Activated T-helper 1 cell treated with Interleukin-2 at 50 U/mL for 16 hours (primary cell): ENCODE measurements at regions not wholly inside any gene's neighbourhood (a gene's known extent, or its start where the extent isn't known, plus 50 kb on each side); places are given as distances from the start of the nearest gene placed in this dataset.

Experiments used
- DNase-seq: peaks from one replicate; pipeline ENCODE4 v3.0.0-alpha.2; 2020; ENCODE audit warnings: low read depth

DNA sequence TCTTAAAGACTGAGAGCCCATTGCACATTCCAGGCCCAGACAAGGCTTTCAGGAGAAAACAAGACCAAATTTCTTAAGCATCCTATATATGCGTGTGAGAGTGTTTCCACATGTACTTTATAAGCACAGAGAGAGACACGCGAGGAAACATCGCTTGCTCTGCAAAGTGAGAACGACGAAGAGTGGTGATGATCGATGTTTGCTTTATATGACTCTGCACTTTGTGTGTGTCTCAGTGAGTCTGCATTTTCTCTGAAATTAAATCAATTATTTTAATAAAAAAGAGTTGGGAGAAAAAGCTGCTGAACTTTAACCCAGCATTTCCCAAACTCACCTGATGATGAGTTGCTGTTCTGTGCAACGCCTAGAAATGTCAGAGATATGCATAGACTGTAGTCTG lies 61.7 kb upstream of the ZMIZ1 start:
- no peak for DNase-seq

DNA sequence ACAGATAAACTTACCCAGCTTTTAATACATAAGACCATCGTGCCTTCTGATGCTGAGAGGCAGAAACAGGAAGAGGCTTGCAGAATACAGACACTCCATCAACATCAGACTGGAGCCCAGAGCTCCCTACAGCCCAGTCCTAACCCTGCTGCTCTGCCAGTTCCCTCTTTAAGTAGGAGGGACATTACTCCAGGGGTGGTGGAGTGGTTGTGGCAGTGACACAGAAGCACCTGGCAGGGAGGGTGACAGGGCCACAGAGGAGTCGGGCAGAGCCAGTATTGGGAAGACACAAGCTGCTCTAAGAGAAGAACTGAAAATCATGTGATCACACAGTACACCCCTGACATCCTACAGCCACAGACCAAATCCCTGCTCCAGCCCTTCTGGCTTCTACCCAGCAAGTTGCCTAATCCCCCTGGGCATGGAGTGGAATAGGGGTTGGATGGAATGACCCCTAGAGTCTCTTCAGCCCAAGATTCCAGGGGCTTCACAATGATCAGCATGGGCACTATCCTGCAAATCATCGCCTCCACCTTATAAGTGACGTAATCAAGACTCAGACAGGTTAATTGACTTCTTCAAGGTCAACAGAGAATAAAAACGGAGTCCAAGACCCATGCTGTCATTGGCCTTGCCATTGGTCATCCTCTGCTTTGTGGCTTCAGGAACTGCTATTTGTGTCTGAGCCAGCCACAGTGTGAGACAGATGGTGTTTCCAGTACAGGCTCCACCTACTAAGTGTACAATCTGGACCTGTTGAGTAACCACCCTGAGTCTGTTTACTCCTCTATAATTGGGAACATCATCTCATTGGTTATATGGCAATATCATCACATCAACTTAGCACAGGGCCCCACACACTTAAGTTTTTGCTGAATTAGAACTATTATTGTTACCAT lies 61.1 kb upstream of the ZMIZ1 start:
- DNase-seq: no peak

DNA sequence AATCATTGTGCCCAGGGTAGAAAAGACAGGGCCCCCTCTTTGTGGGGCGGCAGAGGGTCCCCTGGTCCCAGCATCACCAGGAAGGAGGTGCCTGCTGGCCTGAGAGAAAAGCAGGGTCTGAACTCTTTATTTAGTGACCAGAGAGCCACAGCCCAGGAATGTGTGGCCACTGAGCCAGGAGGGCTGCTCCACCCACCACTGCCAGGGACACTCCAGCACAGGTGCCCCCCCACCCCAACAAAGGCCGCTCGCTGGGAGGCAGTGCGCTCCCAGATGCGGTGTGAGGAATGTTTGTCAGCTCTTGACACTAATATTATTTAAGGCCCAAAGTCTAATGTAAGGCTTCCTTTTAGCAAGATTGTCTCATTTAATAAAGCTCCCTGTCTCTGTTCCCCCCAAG lies 59.6 kb upstream of the ZMIZ1 start:
- DNase-seq: no peak

DNA sequence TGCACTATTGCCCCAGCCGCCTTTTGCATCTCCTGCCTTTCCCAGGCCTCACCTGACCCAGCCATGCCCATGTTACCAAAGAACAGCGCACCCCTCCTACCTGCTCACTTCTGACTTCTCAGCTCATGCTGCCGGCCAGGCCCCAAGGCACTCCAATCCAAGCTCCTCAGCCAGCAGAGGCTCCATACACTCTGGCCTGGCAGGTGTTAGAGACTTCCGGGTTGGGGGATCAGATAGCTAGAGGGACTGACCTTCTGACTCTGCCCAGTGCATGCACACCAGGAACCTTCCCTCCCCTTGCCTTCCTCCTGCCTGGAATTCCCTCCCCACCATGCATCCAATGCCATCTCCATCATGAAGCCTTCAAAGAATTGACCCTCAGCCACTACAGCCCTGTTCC lies 56.2 kb upstream of the ZMIZ1 start:
- no peak for DNase-seq

DNA sequence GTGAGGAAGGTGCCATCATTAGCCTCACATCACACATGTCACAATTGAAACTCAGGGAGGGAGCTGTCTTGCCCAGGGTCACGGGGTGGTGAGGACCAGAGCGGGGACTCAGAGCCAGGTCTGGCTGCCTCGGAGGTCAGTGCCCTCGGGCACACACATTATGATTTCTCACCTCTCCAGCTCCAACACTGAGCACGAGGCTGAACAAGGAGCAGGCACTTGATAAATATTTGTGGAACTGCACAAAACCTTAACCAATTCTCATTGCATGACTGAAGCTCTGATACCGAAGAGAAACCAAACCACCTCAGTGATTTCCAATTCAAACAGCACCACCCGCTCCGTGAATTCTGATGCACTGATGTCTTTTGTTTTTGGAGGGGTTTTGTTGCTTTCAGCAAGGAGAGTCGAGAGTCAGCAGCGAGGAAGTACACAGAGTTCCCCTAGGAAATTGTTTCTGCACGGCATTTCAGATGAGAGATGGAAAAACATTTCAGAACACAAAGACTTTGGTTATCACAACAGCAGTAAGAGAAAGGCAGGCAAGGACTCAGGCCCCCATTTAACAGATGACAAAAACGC lies 55.3 kb upstream of the ZMIZ1 start:
- no peak for DNase-seq

DNA sequence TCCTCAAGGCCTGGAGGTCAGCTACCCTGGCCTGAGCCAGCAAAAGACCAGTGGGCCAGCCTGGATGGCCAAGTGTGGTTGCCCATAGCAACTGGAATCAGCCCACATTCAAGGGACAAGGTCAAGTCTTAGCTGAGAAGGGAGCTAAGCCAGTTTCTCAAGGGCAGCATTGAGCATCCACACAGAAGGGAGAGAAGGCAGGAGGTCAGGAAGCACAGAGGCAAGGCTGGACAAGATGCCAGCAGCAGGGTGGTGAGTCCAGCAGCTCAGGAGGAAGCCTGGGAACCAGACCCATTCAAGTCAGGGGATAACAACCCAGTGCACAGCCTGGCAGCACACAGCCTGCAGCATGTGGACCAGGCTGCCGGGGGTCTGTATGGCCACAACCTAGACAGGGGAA lies 54.0 kb upstream of the ZMIZ1 start:
- no peak for DNase-seq

DNA sequence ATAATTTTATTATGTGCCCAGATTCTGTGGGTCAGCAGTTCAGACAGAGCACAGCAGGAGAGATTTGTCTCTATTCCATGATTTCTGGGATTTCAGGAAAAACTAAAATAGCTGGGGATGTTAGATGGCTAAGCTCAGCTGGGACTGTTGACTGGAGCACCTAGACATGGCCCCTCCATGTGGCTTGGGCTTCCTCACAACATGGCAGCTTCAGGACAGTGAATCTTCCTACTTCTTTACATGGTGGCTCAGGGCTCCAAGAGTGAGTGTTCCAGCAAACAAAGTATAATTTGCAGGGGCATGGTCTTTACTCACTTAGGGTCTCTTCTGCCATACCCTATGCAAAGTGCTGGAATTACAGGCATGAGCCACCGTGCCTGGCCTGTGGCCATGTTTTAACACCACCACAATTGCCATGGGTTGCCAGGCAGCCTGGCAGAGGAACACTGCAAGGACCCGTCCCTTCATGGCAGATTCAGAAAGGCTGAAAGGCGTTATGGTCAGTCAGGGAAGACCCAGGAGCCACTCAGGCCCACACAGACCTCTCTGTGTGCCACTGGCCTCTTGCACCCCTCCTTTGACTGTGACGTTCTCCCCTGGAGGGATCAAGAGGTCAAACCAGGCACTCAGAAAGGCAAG lies 50.8 kb upstream of the ZMIZ1 start:
- no peak for DNase-seq

DNA sequence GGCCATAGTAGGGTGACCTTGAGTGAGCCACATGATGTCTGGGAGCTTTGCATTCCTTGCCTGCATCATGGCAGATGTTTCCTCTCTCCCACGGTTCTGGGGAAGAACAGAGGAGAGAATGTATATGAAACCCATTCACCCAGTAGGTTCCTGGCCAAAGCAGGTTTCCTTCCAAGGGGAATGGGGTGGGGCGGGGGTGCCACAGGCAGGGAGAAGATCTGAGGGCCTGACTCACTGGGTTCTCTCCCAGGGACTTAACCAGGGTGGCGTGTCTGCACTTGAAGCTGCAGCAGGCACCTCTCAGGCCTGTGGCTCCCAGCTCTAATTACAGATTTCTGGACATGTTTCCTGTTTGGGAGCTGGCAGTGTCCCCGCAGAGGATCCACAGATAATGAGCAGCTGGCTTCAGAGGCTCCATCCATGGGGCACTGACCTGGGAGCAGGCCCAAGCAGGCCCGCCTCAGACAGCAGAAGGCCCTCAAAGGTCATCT lies 50.2 kb upstream of the ZMIZ1 start:
- DNase-seq: no peak
